NCI-H1694 treated with DMSO at 0.1 percent for 48 hours (cell line): ENCODE measurements at regions not wholly inside any gene's neighbourhood (a gene's known extent, or its start where the extent isn't known, plus 50 kb on each side); places are given as distances from the start of the nearest gene placed in this dataset.

Source experiments
- DNase-seq: peaks from one replicate; lab custom pipeline; 2025; lab: John Stamatoyannopoulos, UW

DNA sequence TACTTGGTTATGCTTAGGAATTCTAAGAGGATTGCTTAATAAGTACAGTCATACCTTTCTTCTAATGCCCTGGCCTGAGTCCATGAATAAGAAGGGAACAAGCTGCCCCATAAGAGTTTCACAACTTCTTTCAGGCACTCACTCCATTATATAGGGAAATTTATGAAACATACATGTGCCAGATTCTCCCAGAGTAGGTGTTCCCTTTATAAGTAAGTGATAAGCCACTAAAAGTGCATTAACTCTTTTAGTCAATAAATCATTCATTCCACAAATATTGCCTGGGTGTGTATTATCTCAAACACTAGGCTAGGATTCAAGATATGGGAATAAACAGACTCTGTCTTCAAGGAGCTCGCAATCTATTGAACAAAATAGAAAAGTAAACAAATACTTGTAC lies 84.5 kb upstream of the RBBP8 start:
- DNase-seq: no peak

DNA sequence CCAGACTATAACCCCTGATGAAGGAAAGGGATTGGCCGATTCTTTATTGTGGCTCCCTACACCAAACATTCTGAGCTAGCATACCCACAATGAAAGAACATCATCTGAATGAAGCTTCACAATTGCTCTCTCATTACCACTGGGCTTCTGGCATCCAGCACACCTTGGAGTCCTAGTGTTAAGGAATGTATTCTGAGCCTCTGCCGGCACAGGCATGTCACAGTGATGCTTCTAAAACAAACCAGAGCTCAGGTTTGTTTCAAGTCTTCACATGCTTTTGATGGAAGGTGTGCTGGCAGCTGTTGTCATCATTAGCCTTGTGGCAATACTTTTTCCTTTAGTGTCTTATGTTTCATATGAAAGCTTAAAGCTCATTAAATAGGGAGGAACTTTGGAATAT lies 76.3 kb upstream of the RBBP8 start:
- no peak for DNase-seq

DNA sequence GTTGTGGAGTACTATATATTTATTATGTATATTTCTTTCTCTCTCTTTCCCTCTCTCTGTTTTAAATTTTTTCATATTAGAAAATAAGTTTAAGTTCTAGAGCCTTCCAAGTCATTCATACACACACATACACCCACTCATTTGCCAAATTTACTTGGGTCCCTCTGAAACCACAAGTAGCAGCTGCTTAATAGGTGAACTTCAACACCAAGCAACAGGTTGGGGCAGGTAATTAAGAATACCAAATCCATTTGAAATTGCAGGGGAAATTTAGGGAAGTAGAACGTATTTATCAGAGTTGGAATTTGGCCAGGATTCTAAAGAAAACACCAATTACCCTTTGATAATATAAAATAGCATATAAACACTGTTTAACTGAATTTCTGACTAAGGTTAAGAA lies 75.0 kb upstream of the RBBP8 start:
- no peak for DNase-seq

DNA sequence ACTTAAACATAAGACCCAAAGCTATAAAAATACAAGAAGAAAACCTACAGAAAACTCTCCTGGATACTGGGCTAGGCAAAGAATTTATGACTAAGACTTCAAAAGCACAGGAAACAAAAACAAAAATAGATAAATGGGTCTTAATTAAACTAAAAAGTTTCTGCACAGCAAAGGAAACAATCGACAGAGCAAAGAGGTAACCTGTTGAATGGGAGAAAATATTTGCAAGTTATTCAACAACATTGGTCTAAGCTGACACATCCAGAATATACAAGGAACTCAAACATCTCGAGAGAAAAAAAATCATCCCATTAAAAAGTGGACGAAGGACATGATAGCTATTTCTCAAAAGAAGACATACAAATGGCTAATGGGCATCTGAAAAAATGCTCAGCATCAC lies 72.3 kb upstream of the RBBP8 start:
- DNase-seq: no peak

DNA sequence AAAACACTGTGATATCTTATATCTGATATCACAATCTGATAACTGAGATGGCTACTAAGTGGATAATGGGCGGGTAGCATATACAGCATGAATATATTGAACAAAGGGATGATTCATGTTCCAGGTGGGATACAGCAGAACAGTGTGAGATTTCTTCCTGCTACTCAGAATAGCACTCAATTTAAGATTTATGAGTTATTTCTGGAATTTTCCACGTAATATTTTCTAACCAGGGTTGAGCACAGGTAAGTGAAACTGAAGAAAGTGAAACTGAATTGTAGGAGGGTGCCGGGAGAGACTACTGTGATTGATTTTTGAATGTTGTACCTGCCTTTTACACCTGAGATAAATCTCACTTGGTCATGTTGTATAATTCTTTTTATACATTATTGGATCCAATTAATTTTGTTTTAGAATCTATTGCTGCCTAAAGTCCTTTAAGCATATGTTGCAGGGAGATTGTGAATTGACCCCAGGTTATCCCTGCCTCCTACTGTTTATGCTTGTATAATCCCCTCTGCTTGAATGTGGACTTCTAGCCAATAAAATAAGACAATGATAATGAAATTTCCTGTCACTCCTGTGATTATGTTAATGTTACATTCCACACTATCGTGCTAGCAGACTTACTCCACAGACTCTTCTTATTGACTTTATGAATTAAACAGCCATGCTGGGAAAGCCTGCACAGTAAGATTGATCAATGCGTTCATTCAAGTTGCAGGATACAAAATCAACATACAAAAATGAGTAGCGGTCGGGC lies 67.6 kb upstream of the RBBP8 start:
- no peak for DNase-seq

DNA sequence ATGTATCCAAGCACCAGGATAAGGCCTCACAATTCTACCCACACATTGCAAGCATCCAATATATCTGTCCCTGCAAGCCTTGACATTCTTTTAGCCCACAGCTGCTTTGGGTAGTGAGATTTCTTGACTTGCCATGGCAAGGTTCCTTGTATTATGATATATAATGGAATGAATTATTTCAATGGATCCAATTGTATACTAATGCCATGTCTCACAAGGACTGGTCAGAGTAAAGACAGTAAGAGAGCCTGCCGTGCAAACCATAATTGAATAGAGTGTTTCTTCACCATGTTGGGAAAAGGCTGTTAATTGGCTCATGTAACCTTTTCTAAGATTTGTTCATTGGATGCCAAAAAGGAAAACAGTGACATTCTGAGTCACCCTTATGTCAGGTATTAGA lies 64.3 kb upstream of the RBBP8 start:
- no peak for DNase-seq

DNA sequence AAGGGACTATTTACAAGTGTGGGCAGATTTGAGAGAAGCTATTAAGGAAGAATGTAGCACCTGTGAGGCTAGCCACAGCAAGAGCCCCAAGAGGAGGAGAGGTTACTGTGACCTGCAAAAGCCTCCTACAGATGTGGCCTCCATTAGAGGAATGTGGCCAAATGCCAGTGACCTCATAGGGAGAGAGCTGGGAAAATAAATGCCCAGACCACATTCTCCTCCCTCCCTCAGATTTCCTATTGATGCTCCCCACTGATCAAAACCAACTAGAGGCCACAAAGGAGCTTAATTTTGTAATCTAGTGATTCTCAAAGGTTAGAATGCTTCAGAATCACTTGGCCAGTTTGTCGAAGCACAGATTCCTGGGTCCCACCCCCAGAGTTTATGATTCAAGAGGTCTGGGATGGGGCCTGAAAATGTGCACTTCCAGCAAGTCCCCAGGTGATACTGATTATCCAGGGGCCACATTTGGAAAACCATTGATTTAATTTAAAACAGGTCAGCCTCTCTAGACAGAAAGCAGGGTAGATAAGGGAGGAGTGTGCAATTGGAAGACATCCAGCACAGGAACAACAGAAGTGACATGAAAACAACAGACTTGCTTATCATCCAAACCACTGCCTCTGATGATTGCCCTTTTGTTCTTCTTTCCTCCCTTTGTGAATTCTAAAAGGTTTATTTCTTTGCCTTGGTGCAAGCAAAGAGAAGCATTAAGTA lies 61.2 kb upstream of the RBBP8 start:
- DNase-seq: no peak

DNA sequence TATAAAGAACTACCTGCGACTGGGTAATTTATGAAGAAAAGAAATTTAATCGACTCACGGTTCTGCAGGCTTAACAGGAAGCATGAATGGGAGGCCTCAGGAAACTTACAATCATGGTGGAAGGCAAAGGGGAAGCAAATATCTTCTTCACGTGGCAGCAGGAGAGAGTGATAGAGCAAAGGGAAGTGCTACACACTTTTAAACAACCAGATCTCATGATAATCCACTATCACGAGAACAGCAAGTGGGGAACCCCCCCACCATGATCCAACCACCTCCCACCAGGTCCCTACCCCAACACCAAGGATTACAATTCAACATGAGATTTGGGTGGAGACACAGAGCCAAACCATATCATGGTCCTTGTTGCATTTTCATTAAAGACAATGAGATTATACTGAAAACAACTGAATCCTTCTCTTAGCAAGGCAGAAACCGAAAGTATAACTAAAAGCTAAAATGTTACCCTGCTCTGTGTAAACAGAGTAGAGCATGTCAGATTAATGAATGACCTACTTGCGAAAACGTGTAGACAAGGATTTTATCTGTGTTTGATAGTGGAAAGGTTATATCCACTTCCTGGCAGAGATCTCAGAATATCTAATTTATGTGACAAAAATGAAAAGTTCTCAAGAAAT lies 60.1 kb upstream of the RBBP8 start:
- DNase-seq: no peak

DNA sequence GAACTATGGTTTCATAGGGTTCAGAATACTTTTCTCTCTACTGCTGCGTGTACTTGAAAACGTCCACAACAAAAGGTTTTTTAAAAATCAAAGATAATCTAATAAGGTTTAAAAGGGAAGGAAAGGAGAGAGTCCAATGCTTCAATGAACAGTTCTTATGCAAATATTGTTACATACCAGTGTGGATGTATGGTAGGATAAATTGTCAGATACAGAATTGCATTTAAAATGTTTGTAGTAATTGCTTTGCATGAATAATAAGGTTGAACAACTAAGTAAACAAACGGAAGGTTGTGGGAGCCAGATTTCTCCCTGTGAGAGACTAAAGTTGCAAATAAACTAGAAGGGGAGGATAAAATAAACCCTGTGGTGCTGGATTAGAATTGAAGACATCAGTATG lies 53.8 kb upstream of the RBBP8 start:
- DNase-seq: no peak

DNA sequence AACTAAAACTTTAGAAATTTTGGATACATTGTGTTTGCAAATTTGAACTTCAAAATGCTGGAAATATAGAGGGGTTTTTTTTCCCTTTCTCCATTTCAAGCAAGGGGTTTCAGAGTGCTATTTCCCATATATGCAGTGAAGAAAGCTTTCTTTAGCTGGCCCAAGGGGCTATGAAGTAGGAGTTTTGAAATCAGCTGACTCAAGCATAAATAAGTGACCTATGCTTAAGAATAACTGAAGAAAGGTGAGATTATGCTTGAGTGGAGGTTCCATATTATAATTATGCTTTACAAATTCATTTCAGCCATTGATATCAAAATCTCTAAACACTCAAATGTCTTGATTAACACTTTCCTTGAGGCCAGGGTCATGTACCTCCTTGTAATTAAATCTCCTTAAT lies 51.0 kb upstream of the RBBP8 start:
- DNase-seq: no peak

DNA sequence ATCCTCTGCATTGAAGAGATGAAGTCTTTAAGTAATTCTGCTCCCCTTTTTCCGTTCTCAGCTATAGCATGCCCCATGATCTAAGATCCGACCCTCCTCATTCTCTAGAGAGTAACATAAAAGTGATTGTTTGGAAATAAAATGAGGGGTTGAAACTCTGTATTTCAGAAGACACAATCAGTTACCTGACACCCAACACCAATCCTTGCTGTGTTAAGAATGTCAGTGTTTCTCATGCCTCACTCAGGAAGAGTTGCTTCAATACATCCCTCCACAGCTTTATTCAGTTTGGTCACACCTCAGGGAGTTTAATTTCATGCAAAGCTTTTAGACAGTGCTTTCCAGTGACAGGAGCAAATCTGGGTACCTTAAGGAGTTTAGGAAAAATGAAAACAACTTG lies 49.9 kb upstream of the RBBP8 start:
- no peak for DNase-seq
